Neural progenitor cell (in vitro differentiated cells): ENCODE measurements at regions not wholly inside any gene's neighbourhood (a gene's known extent, or its start where the extent isn't known, plus 50 kb on each side); places are given as distances from the start of the nearest gene placed in this dataset.

Experiments
- CTCF ChIP-seq: fragments of 200-600 bp; sonication (generic); IDR thresholded peaks from 2 replicates; pipeline ENCODE4 v1.5.1; 2017; ENCODE audit warnings: antibody characterized with exemption, mild to moderate bottlenecking
- EZH2 ChIP-seq: fragments of 200-600 bp; sonication (generic); IDR thresholded peaks from 2 replicates; pipeline ENCODE4 v1.6.1; 2017; ENCODE audit warnings: antibody characterized with exemption, mild to moderate bottlenecking, moderate library complexity

GRCh38 chr13:60798503-60798902, 401.5 kb downstream of the TDRD3 start:
- no peak for TF ChIP-seq CTCF
- TF ChIP-seq EZH2 = no peak
